ENCODE measurements at regions not wholly inside any gene's neighbourhood (a gene's known extent, or its start where the extent isn't known, plus 50 kb on each side); places are given as distances from the start of the nearest gene placed in this dataset.

DNA sequence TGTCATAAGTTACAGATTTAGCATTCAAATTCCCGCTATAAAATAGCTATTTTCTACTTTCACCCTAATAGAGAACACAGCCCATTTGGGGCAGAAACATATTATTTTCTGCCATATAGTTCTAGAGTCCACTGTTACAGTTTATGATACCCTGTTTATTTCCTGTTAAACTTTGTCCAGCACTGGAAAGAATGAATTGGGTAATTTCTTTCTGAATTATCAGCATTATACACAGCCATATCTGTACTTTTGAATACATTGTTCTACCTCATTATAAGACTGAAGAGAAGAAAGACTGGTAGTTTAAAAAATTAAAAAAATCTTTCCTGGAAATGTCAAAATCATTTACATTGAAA is 332.1 kb downstream of the DIRAS2 start:
- TF ChIP-seq CTCF (optimal IDR thresholded peaks at IDR 0.05 in 1 of 3, IDR thresholded peaks at IDR 0.05 in 1 of 3, conservative IDR thresholded peaks at IDR 0.05 in 1 of 3; ENCODE audit: extremely low read depth in 1 of 3, insufficient read depth in 2 of 3, low read length in 3 of 3) (no peak), EZH2 (IDR thresholded peaks at IDR 0.05; ENCODE audit: low read length) (no peak)

Data from keratinocyte (primary cell).